ENCODE measurements at regions not wholly inside any gene's neighbourhood (a gene's known extent, or its start where the extent isn't known, plus 50 kb on each side); places are given as distances from the start of the nearest gene placed in this dataset.
"Not testable (repeated sequence)": the region's sequence is repeated elsewhere in the genome, so short reads cannot be mapped to it uniquely, and the experiment has no call there.

GRCh38 chr5:8770431-8770830, 775.4 kb downstream of the SEMA5A start:
- no peak for DNase-seq (ENCODE audit: low read depth in 2 of 2)

GRCh38 chr5:8773046-8773615, 772.7 kb downstream of the SEMA5A start:
- no peak for DNase-seq (ENCODE audit: low read depth in 2 of 2)

- DNase-seq (ENCODE audit: low read depth in 2 of 2): no peak
These were observed 761.2 kb downstream of the SEMA5A start for GRCh38 chr5:8784692-8785091.

- DNase-seq (ENCODE audit: low read depth in 2 of 2): no peak
These were observed 757.6 kb downstream of the SEMA5A start for GRCh38 chr5:8788246-8788645.

- no peak for DNase-seq (ENCODE audit: low read depth in 2 of 2)
These were observed 740.2 kb downstream of the SEMA5A start for GRCh38 chr5:8805653-8806052.

GRCh38 chr5:8807636-8808035, 738.2 kb downstream of the SEMA5A start:
- DNase-seq (ENCODE audit: low read depth in 2 of 2): no peak

GRCh38 chr5:8811581-8811980, 734.3 kb downstream of the SEMA5A start:
- DNase-seq (ENCODE audit: low read depth in 2 of 2): no peak

GRCh38 chr5:8813180-8813579, 732.7 kb downstream of the SEMA5A start:
- no peak for DNase-seq (ENCODE audit: low read depth in 2 of 2)

GRCh38 chr5:8814105-8814504, 731.8 kb downstream of the SEMA5A start:
- DNase-seq (ENCODE audit: low read depth in 2 of 2): no peak

GRCh38 chr5:8824371-8824770, 721.5 kb downstream of the SEMA5A start:
- DNase-seq (ENCODE audit: low read depth in 2 of 2): no peak

GRCh38 chr5:8825139-8825757, 720.6 kb downstream of the SEMA5A start:
- DNase-seq (ENCODE audit: low read depth in 2 of 2): no peak

GRCh38 chr5:8826508-8826907, 719.4 kb downstream of the SEMA5A start:
- DNase-seq (ENCODE audit: low read depth in 2 of 2): no peak

- peak in 1 of 2 donors; percentile 39 for DNase-seq (ENCODE audit: low read depth in 2 of 2)
These were observed 718.2 kb downstream of the SEMA5A start for GRCh38 chr5:8827696-8828095.

GRCh38 chr5:8828596-8829322, 717.1 kb downstream of the SEMA5A start:
- DNase-seq (ENCODE audit: low read depth in 2 of 2): no peak

GRCh38 chr5:8829323-8830029, 716.4 kb downstream of the SEMA5A start:
- DNase-seq (ENCODE audit: low read depth in 2 of 2): peak; percentile 22 to 88

- no peak for DNase-seq (ENCODE audit: low read depth in 2 of 2)
These were observed 714.6 kb downstream of the SEMA5A start for GRCh38 chr5:8831251-8831650.

- DNase-seq (ENCODE audit: low read depth in 2 of 2): no peak
These were observed 714.0 kb downstream of the SEMA5A start for GRCh38 chr5:8831854-8832253.

GRCh38 chr5:8839361-8840055, 706.4 kb downstream of the SEMA5A start:
- no peak for DNase-seq (ENCODE audit: low read depth in 2 of 2)

GRCh38 chr5:8840237-8840636, 705.6 kb downstream of the SEMA5A start:
- DNase-seq (ENCODE audit: low read depth in 2 of 2): no peak

GRCh38 chr5:8840746-8841145, 705.1 kb downstream of the SEMA5A start:
- DNase-seq (ENCODE audit: low read depth in 2 of 2): not testable (repeated sequence)

- DNase-seq (ENCODE audit: low read depth in 2 of 2): no peak
These were observed 702.8 kb downstream of the SEMA5A start for GRCh38 chr5:8842971-8843551.

Measured in dermis microvascular lymphatic vessel endothelial cell (primary cell).